BLaER1 treated with 17β-estradiol and CSF1 and Interleukin-3, amounts not matched to agents 10 nM and 100 nM (cell line): ENCODE measurements at regions not wholly inside any gene's neighbourhood (a gene's known extent, or its start where the extent isn't known, plus 50 kb on each side); places are given as distances from the start of the nearest gene placed in this dataset.

Experiments
- H3K27ac ChIP-seq, 11 experiments: shearing (Covaris generic); formaldehyde crosslinking; 2 replicates each; pipeline ENCODE4 v1.8.1; 2022
- H3K27me3 ChIP-seq, 11 experiments: shearing (Covaris generic); formaldehyde crosslinking; 2 replicates each; pipeline ENCODE4 v1.8.1; 2022
- H3K36me3 ChIP-seq, 11 experiments: shearing (Covaris generic); formaldehyde crosslinking; 2 replicates each; pipeline ENCODE4 v1.8.1; 2022
- H3K4me1 ChIP-seq, 10 experiments: shearing (Covaris generic); formaldehyde crosslinking; 2 replicates each; pipeline ENCODE4 v1.8.1; 2022
- H3K4me2 ChIP-seq, 11 experiments: shearing (Covaris generic); formaldehyde crosslinking; 2 replicates each; pipeline ENCODE4 v1.8.1; 2022
- H3K4me3 ChIP-seq, 10 experiments: shearing (Covaris generic); formaldehyde crosslinking; 2 replicates each; pipeline ENCODE4 v1.8.1; 2022
- H3K9ac ChIP-seq, 11 experiments: shearing (Covaris generic); formaldehyde crosslinking; 2 replicates each; pipeline ENCODE4 v1.8.1; 2022
- H3K9me3 ChIP-seq, 11 experiments: shearing (Covaris generic); formaldehyde crosslinking; replicated peaks in 1 of 11; 2 replicates each; pipeline ENCODE4 v1.8.1; 2022
- H4K20me1 ChIP-seq, 11 experiments: shearing (Covaris generic); formaldehyde crosslinking; 2 replicates each; pipeline ENCODE4 v1.8.1; 2022
- Cebpa-rat ChIP-seq, 11 experiments: shearing (Covaris generic); IDR thresholded peaks; 2 replicates each; pipeline ENCODE4 v1.8.1; 2022

GRCh38 chr4:181372014-181372413 lies 871.2 kb upstream of the TENM3 start:
- H3K4me2 ChIP-seq, result no peak overlapping the region
- no peaks in the 10 kb centered on the region for H4K20me1 ChIP-seq
- H3K36me3 ChIP-seq, result no peaks in the 10 kb centered on the region
- H3K9me3 ChIP-seq, result no peaks in the 10 kb centered on the region
- H3K27me3 ChIP-seq, result peaks cover 0 to 32% (median 0%) of the 10 kb centered on the region in 11 experiments; a peak in 4 of 22 replicates
- peaks cover 0 to 6% (median 0%) of the 10 kb centered on the region in 10 experiments; a peak in 3 of 20 replicates for H3K4me1 ChIP-seq
- H3K4me3 ChIP-seq, result no peak overlapping the region
- H3K9ac ChIP-seq, result no peak overlapping the region
- no peak overlapping the region for H3K27ac ChIP-seq
- TF ChIP-seq Cebpa-rat (IDR thresholded peaks at IDR 0.05), result no peak

- no peaks in the 10 kb centered on the region for H4K20me1 ChIP-seq
- H3K4me1 ChIP-seq, result no peaks in the 10 kb centered on the region
- H3K36me3 ChIP-seq, result no peaks in the 10 kb centered on the region
- H3K9ac ChIP-seq, result no peak overlapping the region
- H3K27ac ChIP-seq, result no peak overlapping the region
- TF ChIP-seq Cebpa-rat (IDR thresholded peaks at IDR 0.05), result no peak
- peaks cover 0 to 11% (median 0%) of the 10 kb centered on the region in 11 experiments; a peak in 3 of 22 replicates for H3K27me3 ChIP-seq
- H3K4me3 ChIP-seq, result no peak overlapping the region
- H3K9me3 ChIP-seq, result peaks cover 0 to 4% (median 1%) of the 10 kb centered on the region in 11 experiments; a peak in 5 of 22 replicates
- no peak overlapping the region for H3K4me2 ChIP-seq
Measured at GRCh38 chr4:181376058-181376457, 867.1 kb upstream of the TENM3 start.

GRCh38 chr4:181388061-181388460 lies 855.1 kb upstream of the TENM3 start:
- H3K9ac ChIP-seq, result no peak overlapping the region
- H3K36me3 ChIP-seq, result no peaks in the 10 kb centered on the region
- H3K4me2 ChIP-seq, result no peak overlapping the region
- H3K4me1 ChIP-seq, result no peaks in the 10 kb centered on the region
- no peak overlapping the region for H3K27ac ChIP-seq
- no peaks in the 10 kb centered on the region for H4K20me1 ChIP-seq
- H3K9me3 ChIP-seq, result no peaks in the 10 kb centered on the region
- no peak for TF ChIP-seq Cebpa-rat (IDR thresholded peaks at IDR 0.05)
- no peaks in the 10 kb centered on the region for H3K27me3 ChIP-seq
- H3K4me3 ChIP-seq, result no peak overlapping the region

- Histone ChIP-seq H3K4me1 (no peaks in the 10 kb centered on the region), H3K36me3 (no peaks in the 10 kb centered on the region), H3K4me3 (no peak overlapping the region), H3K9me3 (0 out of 22 replicates have a peak, but pooled peaks cover 0 to 5% (median 0%) of the 10 kb centered on the region in 11 experiments), H4K20me1 (no peaks in the 10 kb centered on the region), H3K27ac (no peak overlapping the region), H3K9ac (no peak overlapping the region), H3K4me2 (no peak overlapping the region), H3K27me3 (no peaks in the 10 kb centered on the region)
- no peak for TF ChIP-seq Cebpa-rat (IDR thresholded peaks at IDR 0.05)
Measured at GRCh38 chr4:181416966-181417365, 826.2 kb upstream of the TENM3 start.

- TF ChIP-seq Cebpa-rat (IDR thresholded peaks at IDR 0.05), result no peak
- no peak overlapping the region for H3K9ac ChIP-seq
- no peaks in the 10 kb centered on the region for H3K36me3 ChIP-seq
- no peaks in the 10 kb centered on the region for H4K20me1 ChIP-seq
- no peaks in the 10 kb centered on the region for H3K27me3 ChIP-seq
- H3K4me1 ChIP-seq, result no peaks in the 10 kb centered on the region
- H3K9me3 ChIP-seq, result 0 out of 22 replicates have a peak, but pooled peaks cover 0 to 5% (median 0%) of the 10 kb centered on the region in 11 experiments
- H3K4me3 ChIP-seq, result no peak overlapping the region
- no peak overlapping the region for H3K4me2 ChIP-seq
- no peak overlapping the region for H3K27ac ChIP-seq
Measured at GRCh38 chr4:181418496-181418895, 824.7 kb upstream of the TENM3 start.

- Histone ChIP-seq H4K20me1 (no peaks in the 10 kb centered on the region), H3K9me3 (no peaks in the 10 kb centered on the region), H3K27me3 (no peaks in the 10 kb centered on the region), H3K27ac (no peak overlapping the region), H3K4me1 (no peaks in the 10 kb centered on the region), H3K9ac (no peak overlapping the region), H3K36me3 (no peaks in the 10 kb centered on the region), H3K4me2 (no peak overlapping the region), H3K4me3 (no peak overlapping the region)
- no peak for TF ChIP-seq Cebpa-rat (IDR thresholded peaks at IDR 0.05)
Measured at GRCh38 chr4:181420950-181421349, 822.3 kb upstream of the TENM3 start.

GRCh38 chr4:181424362-181425016 lies 818.7 kb upstream of the TENM3 start:
- Histone ChIP-seq H3K4me1 (no peaks in the 10 kb centered on the region), H3K4me2 (no peak overlapping the region), H3K9ac (no peak overlapping the region), H4K20me1 (no peaks in the 10 kb centered on the region), H3K27ac (no peak overlapping the region), H3K4me3 (no peak overlapping the region), H3K9me3 (no peaks in the 10 kb centered on the region), H3K27me3 (no peaks in the 10 kb centered on the region), H3K36me3 (no peaks in the 10 kb centered on the region)
- TF ChIP-seq Cebpa-rat (IDR thresholded peaks at IDR 0.05), result no peak

GRCh38 chr4:181427076-181427475 lies 816.1 kb upstream of the TENM3 start:
- no peak overlapping the region for H3K4me3 ChIP-seq
- H3K9me3 ChIP-seq, result no peaks in the 10 kb centered on the region
- H3K36me3 ChIP-seq, result no peaks in the 10 kb centered on the region
- H3K27me3 ChIP-seq, result no peaks in the 10 kb centered on the region
- no peak overlapping the region for H3K27ac ChIP-seq
- no peak for TF ChIP-seq Cebpa-rat (IDR thresholded peaks at IDR 0.05)
- H4K20me1 ChIP-seq, result no peaks in the 10 kb centered on the region
- no peaks in the 10 kb centered on the region for H3K4me1 ChIP-seq
- no peak overlapping the region for H3K4me2 ChIP-seq
- no peak overlapping the region for H3K9ac ChIP-seq

GRCh38 chr4:181431006-181431405 lies 812.2 kb upstream of the TENM3 start:
- H3K4me1 ChIP-seq, result no peaks in the 10 kb centered on the region
- no peak overlapping the region for H3K9ac ChIP-seq
- H3K4me3 ChIP-seq, result no peak overlapping the region
- H3K27ac ChIP-seq, result no peak overlapping the region
- H3K27me3 ChIP-seq, result no peaks in the 10 kb centered on the region
- no peaks in the 10 kb centered on the region for H3K9me3 ChIP-seq
- H4K20me1 ChIP-seq, result no peaks in the 10 kb centered on the region
- no peak overlapping the region for H3K4me2 ChIP-seq
- no peaks in the 10 kb centered on the region for H3K36me3 ChIP-seq
- no peak for TF ChIP-seq Cebpa-rat (IDR thresholded peaks at IDR 0.05)

- no peak overlapping the region for H3K27ac ChIP-seq
- H3K36me3 ChIP-seq, result no peaks in the 10 kb centered on the region
- no peaks in the 10 kb centered on the region for H3K27me3 ChIP-seq
- TF ChIP-seq Cebpa-rat (IDR thresholded peaks at IDR 0.05), result no peak
- no peaks in the 10 kb centered on the region for H3K9me3 ChIP-seq
- H3K4me3 ChIP-seq, result no peak overlapping the region
- no peak overlapping the region for H3K4me2 ChIP-seq
- no peaks in the 10 kb centered on the region for H3K4me1 ChIP-seq
- no peaks in the 10 kb centered on the region for H4K20me1 ChIP-seq
- no peak overlapping the region for H3K9ac ChIP-seq
Measured at GRCh38 chr4:181431661-181432060, 811.5 kb upstream of the TENM3 start.
